Ishikawa (cell line): ENCODE measurements at regions not wholly inside any gene's neighbourhood (a gene's known extent, or its start where the extent isn't known, plus 50 kb on each side); places are given as distances from the start of the nearest gene placed in this dataset.

ENCODE experiments used
- EP300 ChIP-seq: IDR thresholded peaks from 2 replicates; pipeline ENCODE4 v1.6.1; 2012; ENCODE audit warnings: borderline replicate concordance
- NFIC ChIP-seq: IDR thresholded peaks from 2 replicates; pipeline ENCODE4 v1.6.1; 2012
- TCF12 ChIP-seq: IDR thresholded peaks from 2 replicates; pipeline ENCODE4 v1.6.1; 2012; ENCODE audit warnings: low read depth
- USF1 ChIP-seq: IDR thresholded peaks from 2 replicates; pipeline ENCODE4 v1.6.1; 2012

DNA sequence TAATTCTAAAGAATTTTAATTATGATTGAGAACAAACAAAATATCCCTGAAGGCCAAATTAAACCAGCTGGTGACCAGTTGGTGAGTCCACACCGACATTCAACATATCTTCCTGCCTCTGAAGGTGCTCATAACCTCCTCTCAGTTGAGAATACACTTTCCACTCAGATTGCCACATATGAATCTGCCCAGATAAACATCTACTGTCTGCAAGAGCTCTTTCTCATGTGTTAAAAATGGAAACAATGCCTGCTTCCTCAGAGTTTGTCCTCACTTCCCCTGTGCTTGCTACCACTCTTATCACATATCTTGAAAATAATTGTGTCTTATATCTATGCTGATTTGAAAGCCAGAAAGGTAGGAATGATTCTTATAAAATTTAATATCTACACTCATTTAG lies 177.7 kb upstream of the GULP1 start:
- TF ChIP-seq USF1, result no peak
- TF ChIP-seq TCF12, result no peak
- TF ChIP-seq NFIC, result no peak
- TF ChIP-seq EP300, result no peak
